MM.1S (cell line): ENCODE measurements at regions not wholly inside any gene's neighbourhood (a gene's known extent, or its start where the extent isn't known, plus 50 kb on each side); places are given as distances from the start of the nearest gene placed in this dataset.

ENCODE experiments used
- DNase-seq: peaks from one replicate; pipeline ENCODE4 v3.0.0-alpha.2; 2015
- H2AFZ ChIP-seq: fragments of 300-600 bp; sonication (generic); 2 replicates; pipeline ENCODE4 v1.6.0; 2016; ENCODE audit warnings: antibody characterized with exemption, low read length
- H3F3A ChIP-seq: fragments of 300-600 bp; sonication (generic); 2 replicates; pipeline ENCODE4 v1.6.1; 2016; ENCODE audit warnings: mild to moderate bottlenecking, antibody characterized with exemption, low read length, moderate library complexity, mixed read lengths; ENCODE audit not compliant: insufficient read depth
- H3K27ac ChIP-seq: fragments of 300-600 bp; sonication (generic); 2 replicates; pipeline ENCODE4 v1.5.1; 2016; ENCODE audit warnings: mild to moderate bottlenecking, low read length
- H3K27me3 ChIP-seq: fragments of 300-600 bp; sonication (generic); replicated peaks from 2 replicates; pipeline ENCODE4 v1.6.0; 2016; ENCODE audit warnings: low read length; ENCODE audit not compliant: insufficient read depth
- H3K36me3 ChIP-seq: fragments of 300-600 bp; sonication (generic); replicated peaks from 2 replicates; pipeline ENCODE4 v1.6.1; 2016; ENCODE audit warnings: mild to moderate bottlenecking, low read length, mixed read lengths; ENCODE audit not compliant: insufficient read depth
- H3K4me1 ChIP-seq: fragments of 300-600 bp; sonication (generic); 2 replicates; pipeline ENCODE4 v1.6.1; 2016; ENCODE audit warnings: low read length, mixed read lengths
- H3K4me2 ChIP-seq: fragments of 300-600 bp; sonication (generic); 2 replicates; pipeline ENCODE4 v1.6.0; 2016; ENCODE audit warnings: low read depth, low read length
- H3K4me3 ChIP-seq: fragments of 300-600 bp; sonication (generic); 2 replicates; pipeline ENCODE4 v1.5.1; 2016; ENCODE audit warnings: low read length, mixed read lengths
- H3K79me2 ChIP-seq: fragments of 300-600 bp; sonication (generic); 2 replicates; pipeline ENCODE4 v1.6.1; 2016; ENCODE audit warnings: mixed run types, low read length, mixed read lengths
- H3K9ac ChIP-seq: fragments of 300-600 bp; sonication (generic); 2 replicates; pipeline ENCODE4 v1.6.1; 2016; ENCODE audit warnings: low read length, mixed read lengths
- H3K9me2 ChIP-seq: fragments of 300-600 bp; sonication (generic); replicated peaks from 2 replicates; pipeline ENCODE4 v1.6.1; 2016; ENCODE audit warnings: mild to moderate bottlenecking, low read length, mixed read lengths; ENCODE audit not compliant: insufficient read depth
- H3K9me3 ChIP-seq: fragments of 300-600 bp; sonication (generic); replicated peaks from 2 replicates; pipeline ENCODE4 v1.6.1; 2016; ENCODE audit warnings: mild to moderate bottlenecking, low read length, mixed read lengths; ENCODE audit not compliant: insufficient read depth
- H4K20me1 ChIP-seq: fragments of 300-600 bp; sonication (generic); 2 replicates; pipeline ENCODE4 v1.6.1; 2016; ENCODE audit warnings: mild to moderate bottlenecking, low read length, moderate library complexity, mixed read lengths; ENCODE audit not compliant: insufficient read depth
- EZH2 ChIP-seq: fragments of 300-600 bp; sonication (generic); optimal IDR thresholded peaks from 2 replicates; pipeline ENCODE3; 2017; ENCODE audit warnings: low read depth, mild to moderate bottlenecking, antibody characterized with exemption, low read length, mixed read lengths
- EZH2phosphoT487 ChIP-seq: fragments of 300-600 bp; sonication (generic); IDR thresholded peaks from 2 replicates; pipeline ENCODE4 v1.6.1; 2018; ENCODE audit warnings: antibody characterized with exemption, low read length
- TF ChIP-seq, protein P1 (sequence below): fragments of 300-600 bp; sonication (generic); IDR thresholded peaks from 2 replicates; pipeline ENCODE4 v1.5.1; 2016; ENCODE audit warnings: antibody characterized with exemption, low read length, mixed read lengths

- H3K4me2 ChIP-seq, result no peak overlapping the region
- no peaks in the 10 kb centered on the region for H3K9me2 ChIP-seq
- H3K9ac ChIP-seq, result no peak overlapping the region
- H3K27me3 ChIP-seq, result no peaks in the 10 kb centered on the region
- TF ChIP-seq EZH2phosphoT487 (no peak), EZH2 (no peak)
- TF ChIP-seq, protein P1, sequence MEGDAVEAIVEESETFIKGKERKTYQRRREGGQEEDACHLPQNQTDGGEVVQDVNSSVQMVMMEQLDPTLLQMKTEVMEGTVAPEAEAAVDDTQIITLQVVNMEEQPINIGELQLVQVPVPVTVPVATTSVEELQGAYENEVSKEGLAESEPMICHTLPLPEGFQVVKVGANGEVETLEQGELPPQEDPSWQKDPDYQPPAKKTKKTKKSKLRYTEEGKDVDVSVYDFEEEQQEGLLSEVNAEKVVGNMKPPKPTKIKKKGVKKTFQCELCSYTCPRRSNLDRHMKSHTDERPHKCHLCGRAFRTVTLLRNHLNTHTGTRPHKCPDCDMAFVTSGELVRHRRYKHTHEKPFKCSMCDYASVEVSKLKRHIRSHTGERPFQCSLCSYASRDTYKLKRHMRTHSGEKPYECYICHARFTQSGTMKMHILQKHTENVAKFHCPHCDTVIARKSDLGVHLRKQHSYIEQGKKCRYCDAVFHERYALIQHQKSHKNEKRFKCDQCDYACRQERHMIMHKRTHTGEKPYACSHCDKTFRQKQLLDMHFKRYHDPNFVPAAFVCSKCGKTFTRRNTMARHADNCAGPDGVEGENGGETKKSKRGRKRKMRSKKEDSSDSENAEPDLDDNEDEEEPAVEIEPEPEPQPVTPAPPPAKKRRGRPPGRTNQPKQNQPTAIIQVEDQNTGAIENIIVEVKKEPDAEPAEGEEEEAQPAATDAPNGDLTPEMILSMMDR, result no peak
- H3K9me3 ChIP-seq, result no peaks in the 10 kb centered on the region
- no peak overlapping the region for H3K27ac ChIP-seq
- no peaks in the 10 kb centered on the region for H3K36me3 ChIP-seq
- H4K20me1 ChIP-seq, result no peaks in the 10 kb centered on the region
- no peaks in the 10 kb centered on the region for H3F3A ChIP-seq
- no peak overlapping the region for H3K4me3 ChIP-seq
- H3K4me1 ChIP-seq, result no peaks in the 10 kb centered on the region
- no peak for DNase-seq
- H2AFZ ChIP-seq, result no peak overlapping the region
- H3K79me2 ChIP-seq, result no peaks in the 10 kb centered on the region
Measured at GRCh38 chr7:41046221-41046761, 656.6 kb downstream of the INHBA start.

DNA sequence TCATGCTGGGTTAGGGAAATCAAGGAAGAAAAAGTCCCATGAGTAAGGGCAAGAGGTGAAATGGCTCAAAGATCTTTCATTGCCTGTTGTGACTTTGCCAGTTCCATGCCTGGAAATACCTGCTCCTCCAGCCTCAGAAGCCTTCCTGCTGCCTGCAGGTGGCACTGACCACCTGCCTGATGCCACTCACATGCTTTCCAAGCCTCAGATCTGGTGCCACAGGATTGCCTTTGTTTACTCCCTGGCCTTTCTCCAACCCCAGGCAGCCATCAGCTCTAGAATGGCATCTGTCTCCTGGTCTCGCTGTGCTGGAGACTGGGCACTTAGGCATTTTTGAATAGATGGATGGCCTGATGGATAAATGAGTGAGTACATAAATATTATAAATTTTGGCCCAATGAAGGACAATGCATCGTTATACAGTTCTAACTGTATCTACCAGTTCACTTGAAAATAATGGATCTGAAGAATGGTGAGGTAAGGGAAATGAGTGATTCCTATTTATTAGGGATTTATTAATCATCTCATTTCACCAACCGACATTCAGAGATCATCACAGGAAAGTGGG is 657.2 kb downstream of the INHBA start:
- Histone ChIP-seq H4K20me1 (no peaks in the 10 kb centered on the region), H3K4me2 (no peak overlapping the region), H3K4me1 (no peaks in the 10 kb centered on the region), H3K9ac (no peak overlapping the region), H3F3A (no peaks in the 10 kb centered on the region), H3K27ac (no peak overlapping the region), H2AFZ (no peak overlapping the region), H3K27me3 (no peaks in the 10 kb centered on the region), H3K9me2 (no peaks in the 10 kb centered on the region), H3K79me2 (no peaks in the 10 kb centered on the region), H3K36me3 (no peaks in the 10 kb centered on the region), H3K4me3 (no peak overlapping the region), H3K9me3 (no peaks in the 10 kb centered on the region)
- TF ChIP-seq, protein P1, result no peak
- no peak for TF ChIP-seq EZH2
- no peak for TF ChIP-seq EZH2phosphoT487
- DNase-seq, result no peak

GRCh38 chr7:41039981-41040380 is 662.9 kb downstream of the INHBA start:
- no peak for DNase-seq
- H3K27ac ChIP-seq, result no peak overlapping the region
- no peaks in the 10 kb centered on the region for H3K9me3 ChIP-seq
- H3K9me2 ChIP-seq, result no peaks in the 10 kb centered on the region
- no peaks in the 10 kb centered on the region for H3K36me3 ChIP-seq
- no peak overlapping the region for H2AFZ ChIP-seq
- no peaks in the 10 kb centered on the region for H3K79me2 ChIP-seq
- no peak overlapping the region for H3K9ac ChIP-seq
- H3K4me2 ChIP-seq, result no peak overlapping the region
- no peak for TF ChIP-seq EZH2
- TF ChIP-seq EZH2phosphoT487, result no peak
- TF ChIP-seq, protein P1, result no peak
- H3K4me3 ChIP-seq, result no peak overlapping the region
- no peaks in the 10 kb centered on the region for H3K4me1 ChIP-seq
- H3F3A ChIP-seq, result no peaks in the 10 kb centered on the region
- H4K20me1 ChIP-seq, result no peaks in the 10 kb centered on the region
- H3K27me3 ChIP-seq, result no peaks in the 10 kb centered on the region
